ENCODE measurements at regions not wholly inside any gene's neighbourhood (a gene's known extent, or its start where the extent isn't known, plus 50 kb on each side); places are given as distances from the start of the nearest gene placed in this dataset.
"Not testable (repeated sequence)": the region's sequence is repeated elsewhere in the genome, so short reads cannot be mapped to it uniquely, and the experiment has no call there.

GRCh38 chr11:3583476-3583875 lies 58.3 kb downstream of the ART5 start:
- DNase-seq, result not testable (repeated sequence)

GRCh38 chr11:3581389-3581725 lies 60.4 kb downstream of the ART5 start:
- not testable (repeated sequence) for DNase-seq

DNA sequence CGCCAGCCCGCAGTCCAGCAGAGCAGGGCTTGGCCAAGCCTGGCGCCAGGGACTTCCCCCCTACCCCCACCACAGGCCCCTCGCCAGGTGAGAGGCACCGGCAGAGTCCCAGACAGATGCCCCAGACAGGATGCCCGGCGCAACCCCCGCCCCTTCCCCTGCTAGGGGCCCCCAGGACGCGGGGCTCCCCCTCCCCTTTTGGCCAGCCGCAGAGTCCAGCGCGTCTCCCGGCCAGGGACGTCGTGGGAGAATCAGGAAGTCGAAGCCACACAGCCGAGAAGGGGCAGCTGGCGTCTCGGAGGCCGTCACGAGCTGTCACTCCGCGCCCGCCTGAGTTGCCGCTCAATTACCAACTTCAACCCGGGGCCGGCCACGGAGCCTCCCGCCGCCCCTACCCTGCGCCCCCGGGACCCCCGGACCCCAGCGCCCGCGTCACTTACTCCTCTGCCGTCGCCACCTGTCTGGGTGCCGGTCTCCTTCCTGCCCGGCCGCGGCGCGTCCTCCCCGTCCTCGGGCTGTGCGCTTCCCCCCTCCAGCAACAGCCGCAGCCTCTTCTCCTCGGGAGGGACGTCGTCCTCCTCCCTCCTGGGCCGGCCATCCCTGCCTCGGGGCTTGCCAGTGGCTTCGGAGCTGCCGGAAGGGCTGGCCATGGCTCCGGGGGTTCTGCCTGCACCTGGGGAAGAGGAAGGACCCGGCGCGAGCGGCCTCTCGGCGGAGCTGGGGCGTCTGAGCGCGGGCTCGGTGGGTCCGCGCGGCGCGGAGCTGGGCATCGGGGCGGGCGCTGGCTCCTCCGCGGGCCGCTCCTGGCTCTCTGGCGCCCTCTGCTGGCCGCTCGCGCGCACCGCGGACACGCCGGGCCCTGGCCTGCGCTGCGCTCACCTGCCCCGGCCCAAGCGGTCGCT lies 61.1 kb downstream of the ART5 start:
- peak; percentile 19 to 42 for DNase-seq

DNA sequence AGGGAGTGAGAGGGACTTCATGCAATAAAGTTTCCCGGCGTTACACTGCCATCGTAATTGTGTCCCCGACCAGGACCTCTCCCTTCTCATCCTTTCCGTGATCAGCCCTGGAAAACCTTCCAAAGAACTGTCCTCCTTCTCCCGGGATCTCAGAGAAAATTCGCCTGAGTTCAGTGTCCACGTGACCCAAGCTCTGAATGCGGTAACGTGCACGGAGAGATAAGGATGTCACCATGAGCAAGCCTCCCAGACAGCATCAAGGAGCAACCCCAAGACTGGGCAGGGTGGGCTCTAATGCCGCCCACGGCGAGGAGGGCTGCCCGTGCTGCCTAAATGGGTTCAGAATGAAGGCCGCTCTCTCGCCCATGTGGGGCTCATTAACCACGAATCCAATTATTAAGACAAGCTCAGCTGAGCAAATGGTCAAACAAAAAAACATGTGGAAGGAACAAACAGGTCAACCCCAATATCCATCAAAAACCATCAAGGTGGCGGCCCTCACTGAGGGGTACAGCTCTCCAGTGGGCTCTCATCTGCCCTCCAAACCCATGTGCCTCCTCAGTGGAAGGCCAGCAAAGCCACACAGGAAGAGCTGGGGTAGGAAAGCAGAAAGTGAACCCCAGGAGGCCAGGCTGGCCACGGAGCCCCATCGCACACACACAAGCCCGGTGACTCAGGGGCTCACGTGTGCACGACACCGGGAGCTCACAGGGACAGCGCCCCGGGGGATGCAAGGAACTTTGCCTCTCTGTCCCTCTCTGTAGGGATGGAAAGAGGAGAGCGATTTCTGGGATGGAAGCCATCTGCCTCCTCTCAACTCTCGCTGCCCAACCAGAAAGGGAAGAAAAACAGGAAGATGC lies 62.0 kb downstream of the ART5 start:
- not testable (repeated sequence) for DNase-seq

DNA sequence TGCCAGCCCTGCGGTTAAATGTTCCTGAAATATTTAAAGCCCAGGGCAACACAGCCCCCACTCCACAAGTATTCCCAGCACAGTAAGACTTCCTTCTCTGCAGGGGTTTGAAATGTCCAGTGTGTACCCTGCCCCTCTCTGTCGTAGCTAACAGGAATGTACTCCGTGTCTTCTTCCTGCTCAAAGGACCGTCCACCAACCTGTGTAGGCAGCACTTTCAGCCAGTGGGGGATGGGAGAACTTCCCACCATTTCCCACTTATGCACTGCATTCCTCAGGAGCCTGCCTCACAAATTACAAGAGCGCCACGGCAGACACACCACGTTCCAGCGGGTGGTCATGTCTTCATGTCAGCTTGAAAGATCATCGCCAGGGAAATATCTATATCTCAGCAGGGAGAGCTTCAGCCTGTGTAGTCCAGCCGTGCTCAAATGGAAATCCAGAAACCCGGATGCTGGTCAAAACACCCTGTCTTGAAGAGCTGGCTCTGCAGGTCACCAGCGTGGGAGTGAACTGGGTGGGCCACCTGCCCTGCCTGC lies 65.7 kb downstream of the ART5 start:
- DNase-seq, result not testable (repeated sequence)

DNA sequence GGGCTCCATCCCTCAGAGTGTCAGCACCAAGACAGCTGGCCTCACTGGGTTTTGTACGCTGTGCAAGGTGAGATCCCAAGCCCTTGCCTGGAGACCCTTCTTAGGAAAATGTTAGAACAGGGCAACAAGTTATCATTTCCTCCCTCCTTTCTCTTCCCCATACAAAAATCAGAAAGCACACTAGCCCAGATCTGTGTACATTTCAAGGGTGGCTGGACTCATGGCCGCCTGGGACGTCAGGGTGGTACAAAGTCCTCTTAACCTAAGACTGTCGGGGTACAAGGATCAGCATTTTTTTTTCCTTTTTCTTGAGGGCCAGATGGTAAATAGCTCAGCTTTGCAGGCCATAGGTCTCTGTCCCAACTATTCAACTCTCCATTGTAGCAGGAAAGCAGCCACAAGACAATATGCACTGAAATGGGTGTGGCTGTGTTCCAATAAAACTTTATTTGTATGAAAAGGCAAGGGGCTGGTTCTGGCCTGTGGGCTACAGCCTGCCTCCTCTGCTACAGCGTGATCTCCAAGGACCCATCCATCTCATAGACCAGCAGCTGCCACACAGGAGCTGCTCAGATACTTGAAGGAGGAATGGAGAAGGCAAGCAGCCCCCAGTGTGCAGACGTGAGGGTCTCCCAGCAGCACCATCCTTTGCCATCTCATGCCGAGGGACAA lies 68.7 kb downstream of the ART5 start:
- not testable (repeated sequence) for DNase-seq

DNA sequence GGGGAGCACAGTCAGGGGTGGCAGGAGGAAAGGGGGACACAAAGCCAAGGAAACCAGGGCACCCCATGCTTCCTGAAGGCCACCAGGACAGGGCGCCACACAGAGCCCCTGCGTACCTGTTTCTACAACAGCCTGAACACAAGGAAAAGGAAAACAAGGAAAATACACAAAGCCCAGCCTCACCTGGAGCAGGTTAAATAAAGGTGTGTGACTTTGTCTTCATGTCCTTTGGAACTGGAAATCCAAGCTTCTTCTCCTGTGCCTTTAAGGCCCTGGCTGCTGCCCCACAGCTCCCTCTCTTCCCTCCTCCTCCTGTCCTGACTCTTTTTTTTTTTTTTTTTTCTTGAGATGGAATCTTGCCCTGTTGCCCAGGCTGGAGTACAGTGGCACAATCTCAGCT lies 70.0 kb downstream of the ART5 start:
- DNase-seq, result not testable (repeated sequence)

- DNase-seq, result not testable (repeated sequence)
These were observed 76.0 kb downstream of the ART5 start for GRCh38 chr11:3565838-3566237.

DNA sequence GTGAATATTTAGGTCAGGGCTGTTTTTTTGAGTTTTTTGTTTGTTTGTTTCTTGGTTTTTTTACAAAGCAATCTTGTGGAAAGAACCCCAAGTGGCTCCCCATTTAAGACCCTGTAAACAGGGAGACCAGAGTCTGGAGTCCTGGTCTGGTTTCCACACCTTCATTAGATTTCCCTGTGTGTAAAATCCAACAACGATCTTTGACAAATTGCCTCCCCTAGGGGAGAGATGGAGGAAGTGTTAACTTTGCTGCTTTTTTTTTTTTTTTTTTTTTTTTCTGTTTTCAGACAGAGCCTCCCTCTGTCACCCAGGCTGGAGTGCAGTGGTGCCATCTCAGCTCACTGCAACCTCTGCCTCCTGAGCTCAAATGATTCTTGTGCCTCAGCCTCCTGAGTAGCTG lies 77.4 kb downstream of the ART5 start:
- DNase-seq, result not testable (repeated sequence)

DNA sequence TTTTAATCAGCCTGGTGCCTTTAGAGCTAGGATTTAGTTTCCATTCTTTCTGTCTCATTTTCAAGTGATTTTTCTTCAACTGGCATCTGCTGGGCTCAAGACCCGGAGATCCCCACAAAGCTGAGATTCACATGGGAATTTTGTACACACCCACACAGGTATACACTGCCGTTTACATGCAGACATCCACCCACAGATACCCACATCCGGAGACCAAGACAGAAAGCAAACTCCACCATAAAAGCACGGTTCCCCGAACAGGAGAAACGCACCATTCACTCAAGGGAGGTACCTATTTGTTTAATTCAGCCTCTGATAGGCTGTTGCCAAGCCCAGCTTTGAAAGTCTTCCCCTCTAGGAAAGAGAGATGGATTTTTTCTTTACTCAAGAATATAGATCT lies 87.2 kb downstream of the ART5 start:
- DNase-seq, result not testable (repeated sequence)

- DNase-seq, result not testable (repeated sequence)
These were observed 96.8 kb downstream of the ART5 start for GRCh38 chr11:3544990-3545389.

DNA sequence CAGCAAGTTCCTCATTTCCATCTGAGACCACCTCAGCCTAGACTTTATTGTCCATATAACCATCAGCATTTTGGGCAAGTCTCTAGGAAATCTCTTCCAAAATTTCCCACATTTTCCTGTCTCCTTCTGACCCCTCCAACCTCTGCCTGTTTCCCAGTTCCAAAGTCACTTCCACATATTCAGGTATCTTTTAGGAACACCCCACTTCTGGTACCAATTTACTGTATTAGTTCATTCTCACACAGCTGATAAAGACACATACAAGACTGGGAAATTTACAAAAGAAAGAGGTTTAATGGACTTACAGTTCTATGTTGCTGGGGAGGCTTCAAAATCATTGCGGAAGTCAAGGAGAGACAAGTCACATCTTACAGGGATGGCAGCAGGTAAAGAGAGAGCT lies 103.6 kb downstream of the ART5 start:
- DNase-seq, result not testable (repeated sequence)

GRCh38 chr11:3537254-3537653 lies 104.5 kb downstream of the ART5 start:
- DNase-seq, result not testable (repeated sequence)

DNA sequence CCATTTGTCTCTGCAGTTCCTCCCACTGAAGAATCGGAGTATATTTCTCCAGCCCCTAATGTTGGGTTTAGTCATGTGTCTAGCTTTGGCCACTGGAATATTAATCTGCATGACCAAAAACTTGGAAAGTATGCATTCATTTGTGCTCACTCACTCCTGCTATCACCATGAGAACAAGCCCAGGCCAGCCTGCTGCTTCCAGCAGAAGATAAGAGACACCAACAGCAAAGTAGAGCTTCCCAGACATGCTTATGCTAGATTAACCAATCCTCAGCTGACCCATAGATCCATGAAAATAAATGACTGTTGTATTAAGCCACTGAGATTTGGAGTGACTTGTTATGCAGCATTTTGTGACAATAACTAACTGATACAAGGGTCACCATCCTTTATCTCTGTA lies 108.8 kb downstream of the ART5 start:
- DNase-seq, result not testable (repeated sequence)

DNA sequence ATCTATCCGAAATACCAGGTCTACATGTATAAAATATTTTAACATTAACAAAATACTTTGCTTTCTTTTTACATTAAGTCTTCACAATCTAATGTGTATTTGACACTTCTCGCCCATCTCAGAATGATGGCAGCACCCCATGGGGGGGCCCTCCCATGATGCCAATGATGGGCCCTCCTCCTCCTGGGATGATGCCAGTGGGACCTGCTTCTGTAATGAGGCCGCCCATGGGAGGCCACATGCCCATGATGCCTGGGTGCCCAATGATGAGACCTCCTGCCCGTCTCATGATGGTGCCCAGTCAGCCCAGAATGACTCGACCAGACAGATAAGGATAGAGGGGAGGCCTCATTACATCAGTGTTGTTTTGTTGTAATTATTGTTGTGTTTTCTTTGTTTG lies 110.5 kb downstream of the ART5 start:
- DNase-seq, result not testable (repeated sequence)

DNA sequence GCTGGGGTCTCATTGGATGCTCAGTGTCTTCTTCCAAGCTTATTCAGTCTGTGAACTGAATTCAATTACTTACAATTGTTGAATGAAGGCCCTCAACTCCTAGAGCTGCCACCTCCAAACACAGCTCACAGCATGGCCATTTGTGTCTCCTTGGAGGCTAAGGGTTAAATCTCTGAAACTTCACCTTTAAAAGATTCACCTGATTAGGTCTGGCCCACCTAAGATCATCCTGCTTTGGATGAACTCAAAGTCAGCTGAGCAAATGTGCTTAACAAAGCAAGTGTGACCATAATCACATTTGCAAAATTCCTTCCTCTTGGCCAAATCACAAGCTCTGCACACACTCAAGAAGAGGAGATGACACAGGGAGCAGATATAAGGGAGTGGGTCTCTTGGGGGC lies 118.2 kb downstream of the ART5 start:
- DNase-seq, result not testable (repeated sequence)

GRCh38 chr11:3520905-3521304 lies 120.9 kb downstream of the ART5 start:
- DNase-seq, result not testable (repeated sequence)

GRCh38 chr11:3519841-3520240 lies 122.0 kb downstream of the ART5 start:
- DNase-seq, result not testable (repeated sequence)

- DNase-seq, result not testable (repeated sequence)
These were observed 124.7 kb downstream of the ART5 start for GRCh38 chr11:3516934-3517567.

- DNase-seq, result not testable (repeated sequence)
These were observed 125.4 kb downstream of the ART5 start for GRCh38 chr11:3516345-3516933.

DNA sequence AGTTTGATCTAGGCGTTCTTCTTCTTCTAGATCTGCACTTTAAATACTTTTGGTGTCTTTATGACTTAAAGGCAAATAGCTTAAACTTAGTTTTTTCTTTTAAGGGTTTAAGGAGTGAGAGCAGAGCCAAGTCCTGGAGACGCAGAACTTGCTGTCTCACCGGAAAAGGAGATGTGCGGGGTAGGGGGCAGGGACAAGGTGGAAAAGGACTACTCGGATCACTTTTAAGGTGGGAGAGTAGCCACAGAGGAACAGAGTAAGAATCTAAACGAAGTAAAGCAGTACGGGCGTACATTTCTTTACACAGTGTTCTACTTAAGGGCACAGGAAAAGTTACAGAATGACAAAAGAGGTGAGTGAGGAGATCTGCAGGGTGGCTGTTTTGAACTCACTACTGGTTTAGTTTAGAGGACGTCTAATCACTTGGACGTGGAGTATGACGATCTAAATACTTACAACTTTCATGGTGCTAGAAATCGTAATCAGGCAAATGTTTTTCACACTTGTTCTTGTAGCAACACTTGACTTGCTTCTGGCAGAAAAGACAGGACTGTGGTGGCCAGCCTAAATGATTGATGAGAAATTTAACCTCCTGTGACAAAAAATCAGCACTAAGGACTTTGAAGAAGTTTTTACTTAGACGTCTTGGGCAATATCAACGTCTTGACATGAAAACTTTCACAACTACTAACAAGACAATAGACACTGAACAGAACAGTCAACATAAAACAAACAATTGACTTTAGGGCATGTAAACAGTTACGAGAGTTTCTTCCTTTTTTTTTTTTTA lies 127.0 kb downstream of the ART5 start:
- not testable (repeated sequence) for DNase-seq
